Caco-2 (cell line): ENCODE measurements at regions not wholly inside any gene's neighbourhood (a gene's known extent, or its start where the extent isn't known, plus 50 kb on each side); places are given as distances from the start of the nearest gene placed in this dataset.

Experiments
- BruUV-seq: library from RNA; stranded (reverse); fragments of 400-500 nt; replicated peaks from 2 replicates; lab custom pipeline; 2021; lab: Mats Ljungman, UMichigan
- CTCF ChIA-PET: fragments of 300-600 bp; sonication (Branson Sonifier 250); formaldehyde crosslinking; loops from one replicate; lab custom pipeline; 2022; ENCODE audit warnings: antibody characterized with exemption; lab: Charles Lee
- POLR2A ChIA-PET: fragments of 300-600 bp; sonication (Branson Sonifier 250); formaldehyde crosslinking; loops from one replicate; lab custom pipeline; 2022; ENCODE audit warnings: antibody characterized with exemption; lab: Charles Lee
- DNase-seq, 2 experiments: peaks; one replicate each; pipeline versions ENCODE4 v3.0.0 to v3.0.0-alpha.2; 2020 to 2022
- H3K27me3 ChIP-seq: replicated peaks from 2 replicates; pipeline ENCODE4 v1.6.0; 2011; ENCODE audit warnings: low read length; ENCODE audit not compliant: control insufficient read depth, insufficient read depth
- H3K36me3 ChIP-seq: 2 replicates; pipeline ENCODE4 v1.5.1; 2011; ENCODE audit warnings: low read length; ENCODE audit not compliant: control insufficient read depth, insufficient read depth
- H3K4me1 ChIP-seq: fragments of 250-450 bp; sonication (Bioruptor Pico); 2 replicates; pipeline ENCODE4 v1.5.1; 2020; ENCODE audit warnings: mild to moderate bottlenecking
- H3K4me3 ChIP-seq: 2 replicates; pipeline ENCODE4 v1.5.1; 2011; ENCODE audit warnings: low read depth, mild to moderate bottlenecking, control low read depth, low read length
- H3K9me3 ChIP-seq: fragments of 250-450 bp; sonication (Bioruptor Pico); 2 replicates; pipeline ENCODE4 v1.5.1; 2020; ENCODE audit warnings: mild to moderate bottlenecking, moderate library complexity
- H3K27ac Mint-ChIP-seq: one replicate; pipeline ENCODE4 v1.8.0; 2022; ENCODE audit warnings: mixed read lengths; ENCODE audit not compliant: unreplicated experiment
- H3K27me3 Mint-ChIP-seq: one replicate; pipeline ENCODE4 v1.8.0; 2022; ENCODE audit warnings: mixed read lengths; ENCODE audit not compliant: insufficient read depth, unreplicated experiment
- H3K36me3 Mint-ChIP-seq: one replicate; pipeline ENCODE4 v1.8.0; 2022; ENCODE audit warnings: mild to moderate bottlenecking, mixed read lengths; ENCODE audit not compliant: insufficient read depth, unreplicated experiment
- H3K4me1 Mint-ChIP-seq: one replicate; pipeline ENCODE4 v1.8.0; 2022; ENCODE audit warnings: low read depth, mixed read lengths; ENCODE audit not compliant: unreplicated experiment
- H3K4me3 Mint-ChIP-seq: one replicate; pipeline ENCODE4 v1.8.0; 2022; ENCODE audit warnings: mild to moderate bottlenecking, moderate library complexity, mixed read lengths; ENCODE audit not compliant: unreplicated experiment
- H3K9me3 Mint-ChIP-seq: one replicate; pipeline ENCODE4 v1.8.0; 2022; ENCODE audit warnings: mixed read lengths; ENCODE audit not compliant: unreplicated experiment
- CTCF ChIP-seq, 2 experiments: fragments of 200-600 bp in 1 of 2; IDR thresholded peaks; 1 replicate in 1 of 2; 2 replicates in 1 of 2; pipeline versions ENCODE4 v1.5.1 to v1.8.0; 2011 to 2022; ENCODE audit warnings: antibody characterized with exemption in 1 of 2, control low read depth in 1 of 2, inconsistent platforms in 1 of 2, low read depth in 1 of 2, low read length in 1 of 2, mild to moderate bottlenecking in 1 of 2, moderate library complexity in 1 of 2; ENCODE audit not compliant: insufficient read depth in 1 of 2, severe bottlenecking in 1 of 2, unreplicated experiment in 1 of 2
- intact Hi-C: fragments of 100-400 bp; cut with micrococcal nuclease; formaldehyde crosslinking; loops from one replicate; pipeline ENCODE4 v1.10.0; 2022; ENCODE audit not compliant: unreplicated experiment

- TF ChIP-seq CTCF (IDR thresholded peaks at IDR 0.05; ENCODE audit: insufficient read depth in 1 of 2, low read depth in 1 of 2, low read length in 1 of 2, severe bottlenecking in 1 of 2, unreplicated experiment in 1 of 2), result no peak
- no peaks in the 10 kb centered on the region for H3K36me3 ChIP-seq
- no peaks in the 10 kb centered on the region for H3K4me1 Mint-ChIP-seq
- H3K9me3 ChIP-seq, result no peaks in the 10 kb centered on the region
- H3K4me3 Mint-ChIP-seq, result no peak overlapping the region
- intact Hi-C loops, result no loop called here
- no peaks in the 10 kb centered on the region for H3K27me3 ChIP-seq
- H3K27me3 Mint-ChIP-seq, result no peaks in the 10 kb centered on the region
- no peaks in the 10 kb centered on the region for H3K9me3 Mint-ChIP-seq
- ChIA-PET POLR2A (no interaction called here), CTCF (no interaction called here)
- no peak for DNase-seq
- H3K27ac Mint-ChIP-seq, result no peak overlapping the region
- no peak overlapping the region for H3K4me3 ChIP-seq
- no TSS peak for BruUV-seq
- H3K36me3 Mint-ChIP-seq, result no peaks in the 10 kb centered on the region
- H3K4me1 ChIP-seq, result no peaks in the 10 kb centered on the region
Measured at GRCh38 chr1:86645851-86646250, 58.5 kb upstream of the SH3GLB1 start.

GRCh38 chr1:86646256-86646655 is 58.1 kb upstream of the SH3GLB1 start:
- no peaks in the 10 kb centered on the region for H3K9me3 Mint-ChIP-seq
- no peak overlapping the region for H3K27ac Mint-ChIP-seq
- Histone ChIP-seq H3K9me3 (no peaks in the 10 kb centered on the region), H3K36me3 (no peaks in the 10 kb centered on the region), H3K4me3 (no peak overlapping the region), H3K4me1 (no peaks in the 10 kb centered on the region), H3K27me3 (no peaks in the 10 kb centered on the region)
- no peaks in the 10 kb centered on the region for H3K36me3 Mint-ChIP-seq
- no peaks in the 10 kb centered on the region for H3K4me1 Mint-ChIP-seq
- no peaks in the 10 kb centered on the region for H3K27me3 Mint-ChIP-seq
- POLR2A ChIA-PET, result no interaction called here
- no TSS peak for BruUV-seq
- DNase-seq, result no peak
- H3K4me3 Mint-ChIP-seq, result no peak overlapping the region
- CTCF ChIA-PET, result no interaction called here
- no peak for TF ChIP-seq CTCF (IDR thresholded peaks at IDR 0.05; ENCODE audit: insufficient read depth in 1 of 2, low read depth in 1 of 2, low read length in 1 of 2, severe bottlenecking in 1 of 2, unreplicated experiment in 1 of 2)
- intact Hi-C loops, result no loop called here

GRCh38 chr1:86648255-86648654 is 56.1 kb upstream of the SH3GLB1 start:
- no peaks in the 10 kb centered on the region for H3K27me3 ChIP-seq
- no peak for DNase-seq
- Mint-ChIP-seq H3K4me3 (no peak overlapping the region), H3K9me3 (no peaks in the 10 kb centered on the region), H3K27me3 (no peaks in the 10 kb centered on the region), H3K36me3 (no peaks in the 10 kb centered on the region), H3K27ac (no peak overlapping the region), H3K4me1 (peaks cover 4% of the 10 kb centered on the region)
- TF ChIP-seq CTCF (IDR thresholded peaks at IDR 0.05; ENCODE audit: insufficient read depth in 1 of 2, low read depth in 1 of 2, low read length in 1 of 2, severe bottlenecking in 1 of 2, unreplicated experiment in 1 of 2), result no peak
- ChIA-PET CTCF (no interaction called here), POLR2A (no interaction called here)
- intact Hi-C loops, result no loop called here
- no peak overlapping the region for H3K4me3 ChIP-seq
- BruUV-seq, result no TSS peak
- no peaks in the 10 kb centered on the region for H3K36me3 ChIP-seq
- H3K9me3 ChIP-seq, result no peaks in the 10 kb centered on the region
- H3K4me1 ChIP-seq, result no peaks in the 10 kb centered on the region
